ENCODE measurements at regions not wholly inside any gene's neighbourhood (a gene's known extent, or its start where the extent isn't known, plus 50 kb on each side); places are given as distances from the start of the nearest gene placed in this dataset.

- TF ChIP-seq, protein P1, sequence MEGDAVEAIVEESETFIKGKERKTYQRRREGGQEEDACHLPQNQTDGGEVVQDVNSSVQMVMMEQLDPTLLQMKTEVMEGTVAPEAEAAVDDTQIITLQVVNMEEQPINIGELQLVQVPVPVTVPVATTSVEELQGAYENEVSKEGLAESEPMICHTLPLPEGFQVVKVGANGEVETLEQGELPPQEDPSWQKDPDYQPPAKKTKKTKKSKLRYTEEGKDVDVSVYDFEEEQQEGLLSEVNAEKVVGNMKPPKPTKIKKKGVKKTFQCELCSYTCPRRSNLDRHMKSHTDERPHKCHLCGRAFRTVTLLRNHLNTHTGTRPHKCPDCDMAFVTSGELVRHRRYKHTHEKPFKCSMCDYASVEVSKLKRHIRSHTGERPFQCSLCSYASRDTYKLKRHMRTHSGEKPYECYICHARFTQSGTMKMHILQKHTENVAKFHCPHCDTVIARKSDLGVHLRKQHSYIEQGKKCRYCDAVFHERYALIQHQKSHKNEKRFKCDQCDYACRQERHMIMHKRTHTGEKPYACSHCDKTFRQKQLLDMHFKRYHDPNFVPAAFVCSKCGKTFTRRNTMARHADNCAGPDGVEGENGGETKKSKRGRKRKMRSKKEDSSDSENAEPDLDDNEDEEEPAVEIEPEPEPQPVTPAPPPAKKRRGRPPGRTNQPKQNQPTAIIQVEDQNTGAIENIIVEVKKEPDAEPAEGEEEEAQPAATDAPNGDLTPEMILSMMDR (IDR thresholded peaks at IDR 0.05), result no peak
- no peak for TF ChIP-seq POLR2A (IDR thresholded peaks at IDR 0.05)
- TF ChIP-seq POLR2AphosphoS5 (IDR thresholded peaks at IDR 0.05; ENCODE audit: insufficient read depth in 1 of 2, low read depth in 1 of 2), result no peak
These were observed 100.7 kb upstream of the GRPR start for GRCh38 chrX:16022580-16023200.

All from vagina (tissue), 2 donors.